Prostate gland (tissue), 2 donors: ENCODE measurements at regions not wholly inside any gene's neighbourhood (a gene's known extent, or its start where the extent isn't known, plus 50 kb on each side); places are given as distances from the start of the nearest gene placed in this dataset.
"Not testable (repeated sequence)": the region's sequence is repeated elsewhere in the genome, so short reads cannot be mapped to it uniquely, and the experiment has no call there.

Source experiments
- DNase-seq: peaks from one replicate; pipeline ENCODE4 v3.0.0-alpha.2; 2019; ENCODE audit warnings: low spot score
- H3K27ac ChIP-seq, 2 donors: fragments of 200-600 bp; sonication (generic); 2 replicates each; pipeline ENCODE4 v1.5.1; 2017 to 2019
- H3K27me3 ChIP-seq: fragments of 200-600 bp; sonication (generic); replicated peaks from 2 replicates; pipeline ENCODE4 v1.5.1; 2019; ENCODE audit not compliant: insufficient read depth
- H3K36me3 ChIP-seq, 2 donors: fragments of 200-600 bp; sonication (generic); 1 replicate in 1 of 2; 2 replicates in 1 of 2; pipeline versions ENCODE4 v1.5.1 to v1.8.1; 2017 to 2019
- H3K4me1 ChIP-seq: fragments of 200-600 bp; sonication (generic); replicated peaks from 2 replicates; pipeline ENCODE4 v1.5.1; 2019
- H3K4me3 ChIP-seq, 2 donors: fragments of 200-600 bp; sonication (generic); 2 replicates each; pipeline ENCODE4 v1.5.1; 2017 to 2019
- H3K9me3 ChIP-seq: fragments of 200-600 bp; sonication (generic); 2 replicates; pipeline ENCODE4 v1.5.1; 2017
- POLR2A ChIP-seq: fragments of 450-650 bp; IDR thresholded peaks from one replicate; pipeline ENCODE4 v1.6.1; 2016; ENCODE audit warnings: antibody characterized with exemption, mild to moderate bottlenecking
- POLR2AphosphoS5 ChIP-seq: sonication (generic); formaldehyde crosslinking; IDR thresholded peaks from one replicate; pipeline ENCODE4 v1.6.1; 2017; ENCODE audit warnings: antibody characterized with exemption
- WGBS: methylation state at CpG from one replicate; pipeline ENCODE4 v1.1.5; 2018; 5-methylcytosine and 5-hydroxymethylcytosine counted together
- intact Hi-C: fragments of 100-400 bp; cut with DNase I; formaldehyde crosslinking; loops from one replicate; pipeline ENCODE4 v1.14.2; 2022
- TF ChIP-seq, protein P1 (sequence below), 4 experiments: fragments of 200-600 bp in 2 of 4; fragments of 450-650 bp in 2 of 4; sonication (generic) in 2 of 4; IDR thresholded peaks; 1 replicate in 3 of 4; 2 replicates in 1 of 4; pipeline ENCODE4 v1.5.1; 2016 to 2019; ENCODE audit warnings: antibody characterized with exemption in 4 of 4, mild to moderate bottlenecking in 2 of 4, moderate library complexity in 2 of 4

DNA sequence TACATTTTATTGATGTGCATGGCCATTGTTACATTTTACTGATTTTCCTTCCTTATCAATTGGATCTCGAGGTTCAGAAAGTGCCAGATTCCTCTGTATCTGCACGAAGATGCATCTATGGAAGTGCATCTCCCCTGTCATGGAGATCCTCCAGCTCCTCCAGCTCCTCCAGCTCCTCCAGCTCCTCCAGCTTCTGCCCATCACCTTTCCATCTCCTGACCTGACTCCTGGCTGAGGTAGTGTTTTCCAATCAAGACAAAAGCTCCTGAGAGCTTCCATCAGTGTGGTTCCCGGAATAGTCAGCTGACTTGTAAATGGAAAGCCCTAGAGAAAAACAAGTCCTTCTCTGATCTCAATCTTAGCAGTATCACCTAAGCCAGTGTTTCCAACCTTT is 90.8 kb upstream of the KLF6 start:
- TF ChIP-seq POLR2A (no peak), POLR2AphosphoS5 (no peak)
- TF ChIP-seq, protein P1, sequence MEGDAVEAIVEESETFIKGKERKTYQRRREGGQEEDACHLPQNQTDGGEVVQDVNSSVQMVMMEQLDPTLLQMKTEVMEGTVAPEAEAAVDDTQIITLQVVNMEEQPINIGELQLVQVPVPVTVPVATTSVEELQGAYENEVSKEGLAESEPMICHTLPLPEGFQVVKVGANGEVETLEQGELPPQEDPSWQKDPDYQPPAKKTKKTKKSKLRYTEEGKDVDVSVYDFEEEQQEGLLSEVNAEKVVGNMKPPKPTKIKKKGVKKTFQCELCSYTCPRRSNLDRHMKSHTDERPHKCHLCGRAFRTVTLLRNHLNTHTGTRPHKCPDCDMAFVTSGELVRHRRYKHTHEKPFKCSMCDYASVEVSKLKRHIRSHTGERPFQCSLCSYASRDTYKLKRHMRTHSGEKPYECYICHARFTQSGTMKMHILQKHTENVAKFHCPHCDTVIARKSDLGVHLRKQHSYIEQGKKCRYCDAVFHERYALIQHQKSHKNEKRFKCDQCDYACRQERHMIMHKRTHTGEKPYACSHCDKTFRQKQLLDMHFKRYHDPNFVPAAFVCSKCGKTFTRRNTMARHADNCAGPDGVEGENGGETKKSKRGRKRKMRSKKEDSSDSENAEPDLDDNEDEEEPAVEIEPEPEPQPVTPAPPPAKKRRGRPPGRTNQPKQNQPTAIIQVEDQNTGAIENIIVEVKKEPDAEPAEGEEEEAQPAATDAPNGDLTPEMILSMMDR (IDR thresholded peaks at IDR 0.05) = no peak
- H3K27ac ChIP-seq = no peak overlapping the region
- 74% methylated on average over 3 of the region's 3 CpGs for WGBS
- no peak overlapping the region for H3K4me3 ChIP-seq
- intact Hi-C loops = no loop called here
- H3K27me3 ChIP-seq = no peaks in the 10 kb centered on the region
- H3K9me3 ChIP-seq = no peaks in the 10 kb centered on the region
- no peaks in the 10 kb centered on the region for H3K4me1 ChIP-seq
- DNase-seq = no peak
- H3K36me3 ChIP-seq = no peaks in the 10 kb centered on the region

DNA sequence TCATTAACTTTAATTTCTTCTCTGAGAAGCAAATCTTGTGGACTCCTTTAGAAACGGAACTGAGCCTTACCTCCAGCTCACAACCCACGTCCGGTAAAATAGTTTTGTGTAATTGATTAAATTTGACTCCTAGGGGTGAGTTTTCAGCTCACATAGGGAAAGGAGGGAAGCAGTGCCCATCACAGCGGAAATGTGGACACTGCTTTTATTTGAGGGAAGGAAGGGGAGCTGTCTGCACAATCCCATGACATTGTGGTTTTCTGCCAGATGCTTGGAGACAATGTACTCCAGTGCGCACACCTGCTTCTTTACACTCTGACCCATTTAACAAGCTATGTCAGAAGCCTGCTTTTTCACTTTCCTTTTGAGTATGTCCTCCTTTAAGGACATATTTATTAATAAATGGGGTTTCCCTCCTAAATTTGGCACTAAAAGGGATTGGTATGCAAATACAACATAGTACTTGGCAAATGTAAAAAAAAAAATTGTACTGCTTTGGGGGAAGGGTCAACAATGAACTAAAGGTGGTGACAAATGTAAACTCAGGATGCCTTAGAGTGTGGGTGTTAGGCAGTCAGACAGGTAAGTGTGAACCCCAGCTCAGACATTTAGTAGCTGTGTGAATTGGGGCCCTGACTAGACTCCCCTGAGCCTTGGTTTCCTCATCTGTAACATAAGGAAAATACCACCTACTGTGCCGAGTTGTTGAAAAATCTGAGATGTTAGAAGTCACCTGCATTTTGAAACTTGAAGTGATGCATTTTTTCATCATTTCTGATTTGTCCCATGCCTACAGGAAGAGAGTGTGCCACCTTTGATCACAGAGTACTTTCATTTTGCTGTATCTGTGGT is 90.2 kb upstream of the KLF6 start:
- Histone ChIP-seq H3K36me3 (no peaks in the 10 kb centered on the region), H3K4me1 (no peaks in the 10 kb centered on the region), H3K9me3 (no peaks in the 10 kb centered on the region), H3K27me3 (no peaks in the 10 kb centered on the region), H3K27ac (no peak overlapping the region), H3K4me3 (no peak overlapping the region)
- TF ChIP-seq POLR2AphosphoS5 (no peak), POLR2A (no peak)
- TF ChIP-seq, protein P1 (IDR thresholded peaks at IDR 0.05) = no peak
- intact Hi-C loops = no loop called here
- WGBS = 75% methylated on average over 6 of the region's 6 CpGs
- DNase-seq = no peak

DNA sequence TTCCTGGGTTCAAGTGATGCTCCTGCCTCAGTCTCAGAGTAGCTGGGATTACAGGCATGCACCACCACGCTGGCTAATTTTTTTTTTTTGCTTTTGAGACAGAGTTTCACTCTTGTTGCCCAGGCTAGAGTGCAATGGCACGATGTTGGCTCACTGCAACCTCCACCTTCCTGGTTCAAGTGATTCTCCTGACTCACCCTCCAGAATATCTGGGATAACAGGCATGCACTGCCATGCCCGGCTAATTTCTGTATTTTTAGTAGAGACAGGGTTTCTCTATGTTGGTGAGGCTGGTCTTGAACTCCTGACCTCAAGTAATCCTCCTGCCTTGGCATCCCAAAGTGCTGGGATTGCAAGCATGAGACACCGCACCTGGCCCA is 89.6 kb upstream of the KLF6 start:
- H3K27ac ChIP-seq, intact Hi-C loops, H3K4me3 ChIP-seq, H3K36me3 ChIP-seq, H3K4me1 ChIP-seq, H3K27me3 ChIP-seq, DNase-seq, H3K9me3 ChIP-seq: not testable (repeated sequence)
- 94% methylated on average over 4 of the region's 4 CpGs for WGBS

DNA sequence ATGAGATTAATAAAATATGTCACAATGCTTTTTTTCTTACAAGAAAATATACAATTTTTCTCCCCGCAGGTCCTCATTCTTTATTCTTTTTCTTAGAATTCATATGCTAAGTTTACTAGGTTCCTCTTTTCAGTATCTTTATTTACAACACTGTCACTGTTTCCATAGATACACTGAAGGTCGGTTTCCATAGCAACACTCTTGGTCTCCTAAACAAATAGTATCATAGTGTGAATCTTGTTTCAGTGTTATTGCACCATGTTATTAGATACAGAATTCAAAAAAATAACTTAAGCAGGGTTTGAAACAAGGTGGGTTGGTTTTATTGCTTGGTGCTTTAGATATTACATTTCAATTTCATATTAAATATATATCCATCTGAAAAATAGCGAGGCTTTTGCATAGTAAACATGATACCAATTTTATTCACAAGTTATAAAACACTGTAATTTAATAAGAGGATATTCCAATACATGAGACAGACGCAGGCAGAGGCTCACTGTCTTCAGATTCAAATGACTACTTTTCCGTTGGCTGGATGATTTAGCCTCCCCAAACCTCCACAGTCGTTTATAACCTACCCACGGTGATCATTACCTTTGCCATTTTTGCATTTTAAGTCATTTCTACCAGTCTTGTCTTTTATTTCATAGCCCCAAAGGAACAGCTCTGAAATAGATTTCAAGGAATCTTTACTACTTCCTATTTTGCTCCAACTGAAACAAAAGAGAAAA is 88.9 kb upstream of the KLF6 start:
- H3K4me3 ChIP-seq = no peak overlapping the region
- no peaks in the 10 kb centered on the region for H3K27me3 ChIP-seq
- no peaks in the 10 kb centered on the region for H3K4me1 ChIP-seq
- no peaks in the 10 kb centered on the region for H3K9me3 ChIP-seq
- no peak overlapping the region for H3K27ac ChIP-seq
- no peaks in the 10 kb centered on the region for H3K36me3 ChIP-seq
- intact Hi-C loops = no loop called here
- TF ChIP-seq POLR2AphosphoS5 (no peak), POLR2A (no peak)
- TF ChIP-seq, protein P1 (IDR thresholded peaks at IDR 0.05) = no peak
- DNase-seq = no peak
- 44% methylated on average over 7 of the region's 7 CpGs for WGBS

DNA sequence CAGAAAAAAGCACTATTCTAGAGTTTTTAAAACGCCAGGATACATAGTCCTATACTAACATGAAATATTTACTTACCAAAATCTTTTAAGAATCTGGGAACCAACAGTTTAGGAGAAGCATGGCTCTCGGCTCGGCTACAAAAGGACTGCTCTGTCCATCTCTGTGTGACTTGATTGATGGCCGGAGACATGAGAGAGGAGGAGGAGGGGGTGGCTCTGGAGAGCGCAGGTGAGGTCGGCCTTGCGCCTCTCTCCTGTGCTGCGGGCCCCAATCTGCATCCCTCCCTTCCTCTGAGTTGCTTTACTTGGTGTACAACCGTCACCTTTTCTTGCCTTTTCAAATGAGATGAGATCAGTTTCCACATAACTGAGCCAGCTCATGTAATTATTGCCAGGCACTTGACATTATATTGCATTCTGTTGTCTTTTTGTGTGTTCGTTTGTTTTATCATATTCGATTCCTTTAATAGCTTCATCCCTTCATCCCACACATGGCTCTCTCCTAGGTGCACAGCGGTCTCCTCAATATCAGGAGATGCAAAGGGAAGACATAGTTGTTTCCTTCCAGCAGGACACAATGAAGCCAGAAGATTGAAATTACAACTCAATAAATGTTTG is 87.8 kb upstream of the KLF6 start:
- no peak overlapping the region for H3K27ac ChIP-seq
- intact Hi-C loops = no loop called here
- TF ChIP-seq, protein P1 (IDR thresholded peaks at IDR 0.05) = no peak
- TF ChIP-seq POLR2A = no peak
- no peak for TF ChIP-seq POLR2AphosphoS5
- H3K9me3 ChIP-seq = no peaks in the 10 kb centered on the region
- no peaks in the 10 kb centered on the region for H3K4me1 ChIP-seq
- no peak overlapping the region for H3K4me3 ChIP-seq
- WGBS = 88% methylated on average over 12 of the region's 12 CpGs
- no peaks in the 10 kb centered on the region for H3K27me3 ChIP-seq
- DNase-seq = no peak
- H3K36me3 ChIP-seq = no peaks in the 10 kb centered on the region
